PFSK-1 (cell line): ENCODE measurements at regions not wholly inside any gene's neighbourhood (a gene's known extent, or its start where the extent isn't known, plus 50 kb on each side); places are given as distances from the start of the nearest gene placed in this dataset.

Experiments
- POLR2AphosphoS5 ChIP-seq: IDR thresholded peaks from 2 replicates; pipeline ENCODE4 v1.6.1; 2012; ENCODE audit warnings: low read depth, mild to moderate bottlenecking, control low read depth, low read length, moderate library complexity
- REST ChIP-seq, 2 experiments: IDR thresholded peaks; 2 replicates each; pipeline versions ENCODE4 v1.6.1 to v1.8.0; 2011 to 2012; ENCODE audit warnings: low read depth in 2 of 2, low read length in 2 of 2, control low read depth in 1 of 2, inconsistent platforms in 1 of 2, mild to moderate bottlenecking in 1 of 2, moderate library complexity in 1 of 2; ENCODE audit not compliant: insufficient read depth in 1 of 2
- TAF1 ChIP-seq: IDR thresholded peaks from 2 replicates; pipeline ENCODE4 v1.6.1; 2012; ENCODE audit warnings: low read length, control low read depth, borderline replicate concordance; ENCODE audit not compliant: insufficient read depth

GRCh38 chr10:6997509-6997908 is 413.3 kb downstream of the SFMBT2 start:
- no peak for TF ChIP-seq POLR2AphosphoS5
- TF ChIP-seq TAF1 = no peak
- TF ChIP-seq REST (IDR thresholded peaks at IDR 0.05; ENCODE audit: insufficient read depth in 1 of 2, low read depth in 2 of 2, low read length in 2 of 2) = no peak
